Karpas-422 (cell line): ENCODE measurements at regions not wholly inside any gene's neighbourhood (a gene's known extent, or its start where the extent isn't known, plus 50 kb on each side); places are given as distances from the start of the nearest gene placed in this dataset.

Source experiments
- DNase-seq: peaks from one replicate; pipeline ENCODE4 v3.0.0-alpha.2; 2015
- H2AFZ ChIP-seq: fragments of 200-600 bp; sonication (generic); 2 replicates; pipeline ENCODE4 v1.6.1; 2014; ENCODE audit warnings: antibody characterized with exemption, low read length, mixed read lengths
- H3K27ac ChIP-seq: fragments of 200-600 bp; sonication (generic); 2 replicates; pipeline ENCODE4 v1.5.1; 2014; ENCODE audit warnings: mild to moderate bottlenecking, low read length, moderate library complexity
- H3K27me3 ChIP-seq: fragments of 200-600 bp; sonication (generic); 2 replicates; pipeline ENCODE4 v1.6.1; 2014; ENCODE audit warnings: low read length, mixed read lengths
- H3K36me3 ChIP-seq: fragments of 200-600 bp; sonication (generic); 2 replicates; pipeline ENCODE4 v1.6.1; 2014; ENCODE audit warnings: low read length, mixed read lengths; ENCODE audit not compliant: insufficient read depth
- H3K4me1 ChIP-seq: fragments of 200-600 bp; sonication (generic); 2 replicates; pipeline ENCODE4 v1.6.1; 2014; ENCODE audit warnings: mild to moderate bottlenecking, low read length, mixed read lengths
- H3K4me2 ChIP-seq: fragments of 200-600 bp; sonication (generic); 2 replicates; pipeline ENCODE4 v1.6.1; 2014; ENCODE audit warnings: low read length, low read depth, mild to moderate bottlenecking; ENCODE audit not compliant: poor library complexity, severe bottlenecking
- H3K4me3 ChIP-seq: fragments of 200-600 bp; sonication (generic); 2 replicates; pipeline ENCODE4 v1.5.1; 2014; ENCODE audit warnings: mild to moderate bottlenecking, antibody characterized with exemption, low read length, mixed read lengths
- H3K79me2 ChIP-seq: fragments of 200-600 bp; sonication (generic); 2 replicates; pipeline ENCODE4 v1.6.1; 2014; ENCODE audit warnings: mild to moderate bottlenecking, low read length, mixed read lengths
- H3K9ac ChIP-seq: fragments of 200-600 bp; sonication (generic); 2 replicates; pipeline ENCODE4 v1.6.0; 2014; ENCODE audit warnings: low read length
- H3K9me2 ChIP-seq: fragments of 200-600 bp; sonication (generic), shearing (Covaris generic); replicated peaks from 2 replicates; pipeline ENCODE4 v1.6.0; 2014; ENCODE audit warnings: mild to moderate bottlenecking, low read length, moderate library complexity; ENCODE audit not compliant: insufficient read depth
- H3K9me3 ChIP-seq: fragments of 300-700, 200-600 bp; sonication (generic); 2 replicates; pipeline ENCODE4 v1.6.1; 2014; ENCODE audit warnings: low read length, mixed read lengths
- H4K20me1 ChIP-seq: fragments of 200-600 bp; sonication (generic); 2 replicates; pipeline ENCODE4 v1.6.1; 2014; ENCODE audit warnings: mild to moderate bottlenecking, antibody characterized with exemption, low read length, low read depth; ENCODE audit not compliant: insufficient read depth

GRCh38 chr18:43719267-43719795, 442.0 kb upstream of the SYT4 start:
- Histone ChIP-seq H3K27ac (no peak overlapping the region), H3K9ac (no peak overlapping the region), H3K4me3 (no peak overlapping the region), H3K27me3 (no peaks in the 10 kb centered on the region), H3K9me2 (no peaks in the 10 kb centered on the region), H2AFZ (no peak overlapping the region), H3K79me2 (no peaks in the 10 kb centered on the region), H4K20me1 (no peaks in the 10 kb centered on the region), H3K9me3 (peaks cover 23% of the 10 kb centered on the region), H3K4me2 (no peak overlapping the region), H3K36me3 (no peaks in the 10 kb centered on the region), H3K4me1 (no peaks in the 10 kb centered on the region)
- no peak for DNase-seq

- H3K4me3 ChIP-seq, result no peak overlapping the region
- H2AFZ ChIP-seq, result no peak overlapping the region
- no peaks in the 10 kb centered on the region for H3K27me3 ChIP-seq
- no peak overlapping the region for H3K9ac ChIP-seq
- no peak for DNase-seq
- H3K27ac ChIP-seq, result no peak overlapping the region
- H3K4me1 ChIP-seq, result no peaks in the 10 kb centered on the region
- H3K9me3 ChIP-seq, result peaks cover 19% of the 10 kb centered on the region
- H3K79me2 ChIP-seq, result no peaks in the 10 kb centered on the region
- no peaks in the 10 kb centered on the region for H3K9me2 ChIP-seq
- no peak overlapping the region for H3K4me2 ChIP-seq
- H3K36me3 ChIP-seq, result no peaks in the 10 kb centered on the region
- H4K20me1 ChIP-seq, result no peaks in the 10 kb centered on the region
Observed at GRCh38 chr18:43720041-43720440, 442.8 kb upstream of the SYT4 start.

- H3K9me2 ChIP-seq, result no peaks in the 10 kb centered on the region
- no peak overlapping the region for H3K4me3 ChIP-seq
- H3K36me3 ChIP-seq, result no peaks in the 10 kb centered on the region
- H4K20me1 ChIP-seq, result no peaks in the 10 kb centered on the region
- no peak overlapping the region for H3K4me2 ChIP-seq
- no peak overlapping the region for H2AFZ ChIP-seq
- no peak for DNase-seq
- peaks cover 15% of the 10 kb centered on the region for H3K9me3 ChIP-seq
- H3K27me3 ChIP-seq, result no peaks in the 10 kb centered on the region
- H3K79me2 ChIP-seq, result no peaks in the 10 kb centered on the region
- no peaks in the 10 kb centered on the region for H3K4me1 ChIP-seq
- no peak overlapping the region for H3K27ac ChIP-seq
- H3K9ac ChIP-seq, result no peak overlapping the region
Observed at GRCh38 chr18:43735570-43735969, 458.3 kb upstream of the SYT4 start.

GRCh38 chr18:43744960-43745745, 467.9 kb upstream of the SYT4 start:
- H3K9me2 ChIP-seq, result no peaks in the 10 kb centered on the region

GRCh38 chr18:43751203-43751602, 473.9 kb upstream of the SYT4 start:
- Histone ChIP-seq H3K4me1 (no peaks in the 10 kb centered on the region), H3K27me3 (no peaks in the 10 kb centered on the region), H3K4me3 (no peak overlapping the region), H4K20me1 (no peaks in the 10 kb centered on the region), H2AFZ (no peak overlapping the region), H3K79me2 (no peaks in the 10 kb centered on the region), H3K9ac (no peak overlapping the region), H3K4me2 (no peak overlapping the region), H3K9me2 (no peaks in the 10 kb centered on the region), H3K36me3 (no peaks in the 10 kb centered on the region), H3K27ac (no peak overlapping the region), H3K9me3 (peaks cover 17% of the 10 kb centered on the region)
- no peak for DNase-seq

More at GRCh38 chr18:43744960-43745745, 467.9 kb upstream of the SYT4 start:
- H3K79me2 ChIP-seq, result no peaks in the 10 kb centered on the region
- H3K9me3 ChIP-seq, result peaks cover 16% of the 10 kb centered on the region
- no peak overlapping the region for H3K9ac ChIP-seq
- no peaks in the 10 kb centered on the region for H3K27me3 ChIP-seq
- no peaks in the 10 kb centered on the region for H4K20me1 ChIP-seq
- H3K4me3 ChIP-seq, result no peak overlapping the region
- DNase-seq, result no peak
- H3K27ac ChIP-seq, result no peak overlapping the region
- H2AFZ ChIP-seq, result no peak overlapping the region
- no peaks in the 10 kb centered on the region for H3K36me3 ChIP-seq
- H3K4me1 ChIP-seq, result no peaks in the 10 kb centered on the region
- no peak overlapping the region for H3K4me2 ChIP-seq

GRCh38 chr18:43751835-43752234, 474.5 kb upstream of the SYT4 start:
- Histone ChIP-seq H3K79me2 (no peaks in the 10 kb centered on the region), H4K20me1 (no peaks in the 10 kb centered on the region), H3K9me3 (peaks cover 17% of the 10 kb centered on the region), H3K4me1 (no peaks in the 10 kb centered on the region), H3K27ac (no peak overlapping the region), H3K9ac (no peak overlapping the region), H3K4me2 (no peak overlapping the region), H3K27me3 (no peaks in the 10 kb centered on the region), H3K9me2 (no peaks in the 10 kb centered on the region), H2AFZ (no peak overlapping the region), H3K36me3 (no peaks in the 10 kb centered on the region), H3K4me3 (no peak overlapping the region)
- no peak for DNase-seq

- no peaks in the 10 kb centered on the region for H3K4me1 ChIP-seq
- no peaks in the 10 kb centered on the region for H3K36me3 ChIP-seq
- H3K79me2 ChIP-seq, result no peaks in the 10 kb centered on the region
- no peak overlapping the region for H3K27ac ChIP-seq
- no peak overlapping the region for H3K4me2 ChIP-seq
- no peaks in the 10 kb centered on the region for H3K27me3 ChIP-seq
- H4K20me1 ChIP-seq, result no peaks in the 10 kb centered on the region
- no peak overlapping the region for H3K9ac ChIP-seq
- H2AFZ ChIP-seq, result no peak overlapping the region
- H3K9me3 ChIP-seq, result peaks cover 22% of the 10 kb centered on the region
- no peak overlapping the region for H3K4me3 ChIP-seq
- H3K9me2 ChIP-seq, result no peaks in the 10 kb centered on the region
- DNase-seq, result no peak
Observed at GRCh38 chr18:43757273-43757672, 480.0 kb upstream of the SYT4 start.

- no peaks in the 10 kb centered on the region for H3K36me3 ChIP-seq
- H3K27me3 ChIP-seq, result no peaks in the 10 kb centered on the region
- no peak overlapping the region for H3K27ac ChIP-seq
- no peak overlapping the region for H3K4me2 ChIP-seq
- no peak overlapping the region for H3K4me3 ChIP-seq
- no peaks in the 10 kb centered on the region for H3K9me2 ChIP-seq
- no peaks in the 10 kb centered on the region for H3K79me2 ChIP-seq
- H3K9me3 ChIP-seq, result peaks cover 21% of the 10 kb centered on the region
- no peak overlapping the region for H2AFZ ChIP-seq
- H4K20me1 ChIP-seq, result no peaks in the 10 kb centered on the region
- H3K9ac ChIP-seq, result no peak overlapping the region
- no peak for DNase-seq
- no peaks in the 10 kb centered on the region for H3K4me1 ChIP-seq
Observed at GRCh38 chr18:43758734-43759133, 481.4 kb upstream of the SYT4 start.
